HEK293 (cell line): ENCODE measurements at regions not wholly inside any gene's neighbourhood (a gene's known extent, or its start where the extent isn't known, plus 50 kb on each side); places are given as distances from the start of the nearest gene placed in this dataset.
"Not testable (repeated sequence)": the region's sequence is repeated elsewhere in the genome, so short reads cannot be mapped to it uniquely, and the experiment has no call there.

Source experiments
- CTCF ChIA-PET: fragments of 350-600 bp; formaldehyde crosslinking; extraction: SDS; loops from one replicate; lab custom pipeline; 2021; ENCODE audit warnings: antibody characterized with exemption; lab: Yijun Ruan, JAX
- POLR2A ChIA-PET: fragments of 300-600 bp; formaldehyde crosslinking; extraction: SDS; loops from one replicate; lab custom pipeline; 2020; ENCODE audit warnings: antibody characterized with exemption, inconsistent platforms; lab: Yijun Ruan, JAX
- H3K27ac ChIP-seq: fragments of 200-500 bp; sonication (Bioruptor generic); 2 replicates; pipeline ENCODE4 v1.5.1; 2014; ENCODE audit warnings: low read depth, low read length, control low read depth, inconsistent platforms; ENCODE audit errors: extremely low read depth
- H3K36me3 ChIP-seq, 2 experiments: fragments of 200-500 bp in 1 of 2; sonication (Bioruptor generic) in 1 of 2; 1 replicate in 1 of 2; 2 replicates in 1 of 2; pipeline ENCODE4 v1.5.1; 2014 to 2017; ENCODE audit warnings: inconsistent platforms in 2 of 2, low read length in 2 of 2; ENCODE audit not compliant: control insufficient read depth in 2 of 2, insufficient read depth in 1 of 2
- H3K4me1 ChIP-seq: fragments of 200-500 bp; sonication (Bioruptor generic); 2 replicates; pipeline ENCODE4 v1.5.1; 2014; ENCODE audit warnings: mild to moderate bottlenecking, low read length, inconsistent platforms; ENCODE audit not compliant: control insufficient read depth, insufficient read depth
- H3K4me3 ChIP-seq: 2 replicates; pipeline ENCODE4 v1.5.1; 2011; ENCODE audit warnings: low read depth, mild to moderate bottlenecking, control low read depth, low read length, moderate library complexity
- H3K9me3 ChIP-seq: fragments of 200-500 bp; sonication (Bioruptor generic); 2 replicates; pipeline ENCODE4 v1.5.1; 2014; ENCODE audit warnings: low read depth, low read length, inconsistent platforms; ENCODE audit not compliant: control insufficient read depth, insufficient read depth
- HOXA7 ChIP-seq: sonication (generic); formaldehyde crosslinking; IDR thresholded peaks from 2 replicates; pipeline ENCODE4 v1.8.1; 2022; ENCODE audit warnings: missing genetic modification reagents, borderline replicate concordance
- ZFP69B ChIP-seq: fragments of 450-650 bp; formaldehyde crosslinking; IDR thresholded peaks from 2 replicates; pipeline ENCODE4 v1.5.1; 2016; ENCODE audit warnings: missing biosample characterization, missing genetic modification characterization
- ZNF398 ChIP-seq: fragments of 450-650 bp; formaldehyde crosslinking; IDR thresholded peaks from 2 replicates; pipeline ENCODE4 v1.5.1; 2017; ENCODE audit warnings: missing biosample characterization, missing genetic modification characterization
- ZNF521 ChIP-seq: fragments of 450-650 bp; formaldehyde crosslinking; IDR thresholded peaks from 2 replicates; pipeline ENCODE4 v1.5.1; 2017; ENCODE audit warnings: missing biosample characterization, mild to moderate bottlenecking, missing genetic modification characterization
- ZNF571 ChIP-seq: fragments of 450-650 bp; formaldehyde crosslinking; IDR thresholded peaks from 2 replicates; pipeline ENCODE4 v1.5.0; 2017; ENCODE audit warnings: missing biosample characterization, missing genetic modification characterization
- ZNF596 ChIP-seq: fragments of 450-650 bp; IDR thresholded peaks from 2 replicates; pipeline ENCODE4 v1.5.0; 2018; ENCODE audit warnings: missing biosample characterization, mild to moderate bottlenecking, missing genetic modification characterization, moderate library complexity
- ZNF76 ChIP-seq: fragments of 450-650 bp; formaldehyde crosslinking; IDR thresholded peaks from 2 replicates; pipeline ENCODE4; 2016; ENCODE audit warnings: low read depth, missing biosample characterization, missing genetic modification characterization, borderline replicate concordance
- ZSCAN30 ChIP-seq: fragments of 450-650 bp; IDR thresholded peaks from 2 replicates; pipeline ENCODE4 v1.5.1; 2018; ENCODE audit warnings: missing biosample characterization, mild to moderate bottlenecking, missing genetic modification characterization, moderate library complexity
- TF ChIP-seq, protein P1 (sequence below): fragments of 450-650 bp; formaldehyde crosslinking; IDR thresholded peaks from 2 replicates; pipeline ENCODE4 v1.5.1; 2017; ENCODE audit warnings: missing biosample characterization, missing genetic modification characterization

GRCh38 chr11:87517351-87517750 lies 479.6 kb downstream of the TMEM135 start:
- no peak overlapping the region for H3K27ac ChIP-seq

GRCh38 chr11:87507722-87508121 lies 470.0 kb downstream of the TMEM135 start:
- H3K4me1 ChIP-seq, H3K9me3 ChIP-seq, H3K36me3 ChIP-seq, POLR2A ChIA-PET, H3K4me3 ChIP-seq, H3K27ac ChIP-seq: not testable (repeated sequence)
- CTCF ChIA-PET, result interaction anchor here (0.7 kb wide), 1 partner anchor 44 kb away, joined by 4 read pairs; no protein-coding TSS in a partner anchor

More at GRCh38 chr11:87517351-87517750, 479.6 kb downstream of the TMEM135 start:
- CTCF ChIA-PET, result no interaction called here
- H3K4me1 ChIP-seq, result no peaks in the 10 kb centered on the region
- no peaks in the 10 kb centered on the region for H3K36me3 ChIP-seq
- H3K4me3 ChIP-seq, result no peak overlapping the region
- no peaks in the 10 kb centered on the region for H3K9me3 ChIP-seq
- POLR2A ChIA-PET, result no interaction called here
- TF ChIP-seq ZFP69B (tag by site-specific recombination) (no peak), ZSCAN30 (tag by site-specific recombination) (no peak), HOXA7 (CRISPR knock-in tag) (no peak)
- TF ChIP-seq, protein P1, sequence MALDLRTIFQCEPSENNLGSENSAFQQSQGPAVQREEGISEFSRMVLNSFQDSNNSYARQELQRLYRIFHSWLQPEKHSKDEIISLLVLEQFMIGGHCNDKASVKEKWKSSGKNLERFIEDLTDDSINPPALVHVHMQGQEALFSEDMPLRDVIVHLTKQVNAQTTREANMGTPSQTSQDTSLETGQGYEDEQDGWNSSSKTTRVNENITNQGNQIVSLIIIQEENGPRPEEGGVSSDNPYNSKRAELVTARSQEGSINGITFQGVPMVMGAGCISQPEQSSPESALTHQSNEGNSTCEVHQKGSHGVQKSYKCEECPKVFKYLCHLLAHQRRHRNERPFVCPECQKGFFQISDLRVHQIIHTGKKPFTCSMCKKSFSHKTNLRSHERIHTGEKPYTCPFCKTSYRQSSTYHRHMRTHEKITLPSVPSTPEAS (tag by site-specific recombination), result no peak

DNA sequence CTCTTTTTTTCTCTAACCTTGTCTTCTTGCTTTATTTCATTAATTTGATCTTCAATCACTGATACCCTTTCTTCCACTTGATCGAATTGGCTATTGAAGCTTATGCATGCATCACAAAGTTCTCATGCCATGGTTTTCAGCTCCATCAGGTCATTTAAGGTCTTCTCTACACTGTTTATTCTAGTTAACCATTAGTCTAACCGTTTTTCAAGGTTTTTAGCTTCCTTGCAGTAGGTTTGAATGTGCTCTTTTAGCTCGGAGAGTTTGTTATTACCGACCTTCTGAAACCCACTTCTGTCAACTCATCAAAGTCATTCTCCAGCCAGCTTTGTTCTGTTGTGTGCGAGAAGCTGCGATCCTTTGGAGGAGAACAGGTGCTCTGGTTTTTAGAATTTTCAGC lies 469.2 kb downstream of the TMEM135 start:
- POLR2A ChIA-PET, H3K36me3 ChIP-seq, H3K9me3 ChIP-seq, H3K4me1 ChIP-seq, CTCF ChIA-PET, H3K4me3 ChIP-seq, H3K27ac ChIP-seq: not testable (repeated sequence)

DNA sequence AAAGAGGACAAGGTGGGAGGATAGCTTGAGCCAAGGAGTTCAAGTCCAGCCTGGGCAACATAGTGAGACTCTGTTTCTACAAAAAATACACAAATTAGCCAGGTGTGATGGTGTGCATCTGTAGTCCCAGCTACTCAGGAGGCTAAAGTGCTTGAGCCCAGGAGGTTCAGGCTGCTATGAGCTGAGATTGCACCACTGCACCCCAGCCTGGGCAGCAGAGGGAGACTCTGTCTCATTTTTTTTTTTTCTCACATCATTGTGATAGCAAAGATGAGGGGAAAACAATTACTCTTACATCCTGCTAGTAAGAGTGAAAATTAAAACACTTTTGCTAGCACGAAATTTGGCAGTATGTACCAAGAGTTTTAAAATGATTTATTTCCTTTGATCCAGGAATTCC lies 463.7 kb downstream of the TMEM135 start:
- Histone ChIP-seq H3K4me3 (no peak overlapping the region), H3K27ac (no peak overlapping the region), H3K36me3 (no peaks in the 10 kb centered on the region), H3K4me1 (no peaks in the 10 kb centered on the region), H3K9me3 (no peaks in the 10 kb centered on the region)
- CTCF ChIA-PET, result interaction anchor here (0.7 kb wide), 1 partner anchor 66 kb away, joined by 3 read pairs; no protein-coding TSS in a partner anchor
- TF ChIP-seq ZNF571 (no peak), ZNF521 (tag by site-specific recombination) (no peak), ZNF596 (tag by site-specific recombination) (no peak), ZNF76 (no peak), ZNF398 (tag by site-specific recombination) (no peak)
- POLR2A ChIA-PET, result no interaction called here

DNA sequence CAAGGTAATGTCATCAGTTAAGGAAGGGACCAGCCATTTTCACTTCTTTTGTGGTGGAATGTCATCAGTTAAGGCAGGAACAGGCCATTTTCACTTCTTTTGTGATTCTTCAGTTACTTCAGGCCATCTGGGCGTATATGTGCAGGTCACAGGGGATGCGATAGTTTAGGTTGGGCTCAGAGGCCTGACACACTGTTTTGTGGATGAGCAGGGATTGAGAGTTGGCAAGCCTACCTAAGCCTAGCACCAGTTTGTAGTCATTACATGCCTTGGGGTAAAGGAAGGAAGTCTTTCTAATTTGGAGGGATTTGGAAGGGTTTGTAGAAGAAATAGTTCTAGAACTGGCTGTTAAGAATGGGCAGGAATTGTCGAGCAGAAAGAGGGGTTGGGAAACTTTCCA lies 457.2 kb downstream of the TMEM135 start:
- H3K4me1 ChIP-seq, H3K27ac ChIP-seq, POLR2A ChIA-PET, H3K4me3 ChIP-seq, CTCF ChIA-PET, H3K36me3 ChIP-seq, H3K9me3 ChIP-seq: not testable (repeated sequence)

GRCh38 chr11:87494026-87494425 lies 456.3 kb downstream of the TMEM135 start:
- H3K4me3 ChIP-seq, H3K4me1 ChIP-seq, POLR2A ChIA-PET, H3K36me3 ChIP-seq, CTCF ChIA-PET, H3K27ac ChIP-seq, H3K9me3 ChIP-seq: not testable (repeated sequence)
